Hematopoietic multipotent progenitor cell treated with erythropoietin and hydrocortisone succinate and interleukin-3 and kit ligand, for 4 days (in vitro differentiated cells): ENCODE measurements at regions not wholly inside any gene's neighbourhood (a gene's known extent, or its start where the extent isn't known, plus 50 kb on each side); places are given as distances from the start of the nearest gene placed in this dataset.
A peak's percentile ranks its signal among the peaks of the same experiment; 100 is the strongest.

Experiments
- DNase-seq: peaks from one replicate; pipeline ENCODE4 v3.0.0-alpha.2; 2015

- DNase-seq: no peak
Observed at GRCh38 chr17:79440251-79440650, 170.6 kb downstream of the RBFOX3 start.

GRCh38 chr17:79439493-79439892 lies 171.4 kb downstream of the RBFOX3 start:
- DNase-seq: no peak

GRCh38 chr17:79438546-79439334 lies 172.1 kb downstream of the RBFOX3 start:
- no peak for DNase-seq

GRCh38 chr17:79438058-79438457 lies 172.8 kb downstream of the RBFOX3 start:
- no peak for DNase-seq

GRCh38 chr17:79437081-79437480 lies 173.8 kb downstream of the RBFOX3 start:
- no peak for DNase-seq

- no peak for DNase-seq
Observed at GRCh38 chr17:79435962-79436361, 174.9 kb downstream of the RBFOX3 start.

GRCh38 chr17:79435296-79435695 lies 175.6 kb downstream of the RBFOX3 start:
- DNase-seq: no peak

GRCh38 chr17:79434215-79434614 lies 176.6 kb downstream of the RBFOX3 start:
- no peak for DNase-seq

GRCh38 chr17:79433379-79433778 lies 177.5 kb downstream of the RBFOX3 start:
- no peak for DNase-seq

- no peak for DNase-seq
Observed at GRCh38 chr17:79431175-79431574, 179.7 kb downstream of the RBFOX3 start.

GRCh38 chr17:79429864-79430494 lies 180.9 kb downstream of the RBFOX3 start:
- DNase-seq: no peak

GRCh38 chr17:79428988-79429387 lies 181.9 kb downstream of the RBFOX3 start:
- DNase-seq: no peak

GRCh38 chr17:79427621-79428539 lies 183.0 kb downstream of the RBFOX3 start:
- DNase-seq: no peak

GRCh38 chr17:79425686-79426085 lies 185.2 kb downstream of the RBFOX3 start:
- no peak for DNase-seq

- DNase-seq: no peak
Observed at GRCh38 chr17:79424471-79425185, 186.2 kb downstream of the RBFOX3 start.

GRCh38 chr17:79423811-79424465 lies 186.9 kb downstream of the RBFOX3 start:
- DNase-seq: no peak

- no peak for DNase-seq
Observed at GRCh38 chr17:79422236-79422635, 188.6 kb downstream of the RBFOX3 start.

GRCh38 chr17:79420318-79421243 lies 190.3 kb downstream of the RBFOX3 start:
- peak; percentile 38 for DNase-seq

GRCh38 chr17:79417476-79417988 lies 193.3 kb downstream of the RBFOX3 start:
- DNase-seq: no peak

GRCh38 chr17:79415909-79416308 lies 194.9 kb downstream of the RBFOX3 start:
- no peak for DNase-seq

GRCh38 chr17:79415365-79415764 lies 195.5 kb downstream of the RBFOX3 start:
- DNase-seq: no peak
